ENCODE measurements at regions not wholly inside any gene's neighbourhood (a gene's known extent, or its start where the extent isn't known, plus 50 kb on each side); places are given as distances from the start of the nearest gene placed in this dataset.

DNA sequence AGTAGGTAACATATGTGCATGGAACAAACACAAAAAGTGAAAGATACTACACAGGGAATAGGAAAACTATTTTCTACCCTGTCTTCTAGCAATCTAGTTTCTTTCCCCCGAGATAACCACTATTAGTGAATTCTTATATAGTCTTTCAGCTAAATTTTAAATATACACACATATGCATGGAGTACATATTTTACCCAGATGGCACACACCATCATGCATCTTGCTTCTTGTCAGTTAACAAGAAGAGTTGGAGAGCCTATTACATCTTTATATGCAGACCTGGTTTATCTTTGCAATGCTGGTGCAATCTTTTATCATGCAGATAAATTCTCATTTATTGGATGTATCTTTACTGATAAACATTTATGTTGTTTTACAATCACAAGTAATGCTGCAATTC lies 100.4 kb downstream of the OTOR start:
- no peak overlapping the region for H3K4me3 ChIP-seq
- H3K36me3 ChIP-seq: no peaks in the 10 kb centered on the region
- H3K9me3 ChIP-seq: no peaks in the 10 kb centered on the region
- intact Hi-C loops (cut with DNase I; ENCODE audit: low total_unique reads): no loop called here
- H3K27me3 ChIP-seq: no peaks in the 10 kb centered on the region
- DNase-seq: no peak
- no peaks in the 10 kb centered on the region for H3K4me1 ChIP-seq
- no peak overlapping the region for H3K27ac ChIP-seq
- TF ChIP-seq, protein P1, sequence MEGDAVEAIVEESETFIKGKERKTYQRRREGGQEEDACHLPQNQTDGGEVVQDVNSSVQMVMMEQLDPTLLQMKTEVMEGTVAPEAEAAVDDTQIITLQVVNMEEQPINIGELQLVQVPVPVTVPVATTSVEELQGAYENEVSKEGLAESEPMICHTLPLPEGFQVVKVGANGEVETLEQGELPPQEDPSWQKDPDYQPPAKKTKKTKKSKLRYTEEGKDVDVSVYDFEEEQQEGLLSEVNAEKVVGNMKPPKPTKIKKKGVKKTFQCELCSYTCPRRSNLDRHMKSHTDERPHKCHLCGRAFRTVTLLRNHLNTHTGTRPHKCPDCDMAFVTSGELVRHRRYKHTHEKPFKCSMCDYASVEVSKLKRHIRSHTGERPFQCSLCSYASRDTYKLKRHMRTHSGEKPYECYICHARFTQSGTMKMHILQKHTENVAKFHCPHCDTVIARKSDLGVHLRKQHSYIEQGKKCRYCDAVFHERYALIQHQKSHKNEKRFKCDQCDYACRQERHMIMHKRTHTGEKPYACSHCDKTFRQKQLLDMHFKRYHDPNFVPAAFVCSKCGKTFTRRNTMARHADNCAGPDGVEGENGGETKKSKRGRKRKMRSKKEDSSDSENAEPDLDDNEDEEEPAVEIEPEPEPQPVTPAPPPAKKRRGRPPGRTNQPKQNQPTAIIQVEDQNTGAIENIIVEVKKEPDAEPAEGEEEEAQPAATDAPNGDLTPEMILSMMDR (IDR thresholded peaks at IDR 0.05): no peak
- 58 to 72% (median 63%) methylated on average over 1 of the region's 1 CpG for WGBS, 5 donors

DNA sequence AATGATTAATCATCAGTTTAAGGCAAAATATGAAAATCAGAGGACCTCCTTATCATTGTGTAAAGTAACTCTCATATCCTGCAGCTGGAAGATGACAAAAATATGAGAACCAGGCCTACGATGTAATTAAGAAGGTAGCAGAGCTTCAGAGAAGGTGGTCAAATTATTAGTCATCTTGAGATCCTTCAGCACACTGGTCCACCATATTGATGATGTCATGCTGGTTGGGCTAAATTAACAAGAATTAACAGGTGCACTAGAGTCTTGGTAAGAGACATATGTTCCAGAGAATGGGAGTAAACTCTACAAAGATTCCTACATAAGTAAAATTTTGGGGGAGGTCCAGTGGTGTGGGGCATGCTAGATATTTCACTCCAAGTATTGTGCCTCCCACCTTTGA lies 112.8 kb downstream of the OTOR start:
- H3K36me3 ChIP-seq: no peaks in the 10 kb centered on the region
- intact Hi-C loops (cut with DNase I; ENCODE audit: low total_unique reads): no loop called here
- H3K27me3 ChIP-seq: no peaks in the 10 kb centered on the region
- H3K27ac ChIP-seq: no peak overlapping the region
- H3K4me3 ChIP-seq: no peak overlapping the region
- H3K9me3 ChIP-seq: no peaks in the 10 kb centered on the region
- 73 to 93% (median 88%) methylated on average over 1 of the region's 1 CpG for WGBS, 5 donors
- DNase-seq: no peak
- TF ChIP-seq POLR2A (IDR thresholded peaks at IDR 0.05) (no peak), EP300 (IDR thresholded peaks at IDR 0.05) (no peak), POLR2AphosphoS5 (IDR thresholded peaks at IDR 0.05) (no peak)
- TF ChIP-seq, protein P1 (IDR thresholded peaks at IDR 0.05): no peak
- H3K4me1 ChIP-seq: no peaks in the 10 kb centered on the region

DNA sequence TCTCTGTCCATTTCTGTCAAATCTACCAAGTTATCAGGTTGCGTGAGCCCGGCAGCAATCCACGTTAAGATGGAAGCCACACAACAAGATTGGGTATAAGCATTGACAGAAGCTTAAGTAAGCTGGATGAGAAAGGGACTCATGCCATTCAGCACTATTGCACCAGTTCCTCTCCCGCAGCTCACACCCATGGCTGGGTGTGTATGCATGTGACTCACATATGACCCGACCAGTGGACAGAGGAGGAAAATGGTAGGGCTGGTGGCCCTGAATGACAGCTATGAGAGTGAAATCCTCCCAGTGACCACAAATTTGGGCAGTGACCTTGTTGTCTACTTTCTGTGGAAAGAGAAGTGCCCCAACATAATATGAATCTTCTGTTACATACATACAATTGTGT lies 113.5 kb downstream of the OTOR start:
- Histone ChIP-seq H3K27ac (no peak overlapping the region), H3K4me1 (no peaks in the 10 kb centered on the region), H3K9me3 (no peaks in the 10 kb centered on the region), H3K36me3 (no peaks in the 10 kb centered on the region), H3K27me3 (no peaks in the 10 kb centered on the region), H3K4me3 (no peak overlapping the region)
- TF ChIP-seq EP300 (IDR thresholded peaks at IDR 0.05) (no peak), POLR2A (IDR thresholded peaks at IDR 0.05) (no peak), POLR2AphosphoS5 (IDR thresholded peaks at IDR 0.05) (no peak)
- TF ChIP-seq, protein P1 (IDR thresholded peaks at IDR 0.05): no peak
- WGBS, 5 donors: 86 to 92% (median 91%) methylated on average over 5 of the region's 5 CpGs
- DNase-seq: no peak
- intact Hi-C loops (cut with DNase I; ENCODE audit: low total_unique reads): no loop called here

DNA sequence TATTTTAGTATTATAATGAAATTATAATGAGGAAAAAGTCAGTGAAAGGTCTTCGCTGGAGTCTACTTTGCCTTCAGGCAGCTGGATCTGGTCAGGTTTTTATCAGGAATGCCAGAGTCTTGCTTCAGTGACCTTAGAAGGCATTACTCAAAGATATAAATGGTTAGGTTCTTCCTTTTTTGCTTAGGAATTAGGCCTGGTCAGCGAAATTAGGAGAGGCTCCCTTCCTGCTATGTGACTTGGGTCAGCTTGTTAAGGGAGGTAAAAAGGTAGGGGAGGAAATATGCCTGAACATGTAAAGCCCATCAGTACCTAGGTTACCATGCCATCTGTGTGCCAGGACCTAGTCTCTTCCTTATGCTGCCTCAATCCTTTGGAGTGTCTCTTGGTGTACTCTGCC lies 115.1 kb downstream of the OTOR start:
- 49 to 81% (median 74%) methylated on average over 2 of the region's 2 CpGs for WGBS, 5 donors
- Histone ChIP-seq H3K27me3 (no peaks in the 10 kb centered on the region), H3K9me3 (no peaks in the 10 kb centered on the region), H3K4me1 (no peaks in the 10 kb centered on the region), H3K36me3 (no peaks in the 10 kb centered on the region), H3K27ac (no peak overlapping the region), H3K4me3 (no peak overlapping the region)
- intact Hi-C loops (cut with DNase I; ENCODE audit: low total_unique reads): no loop called here
- no peak for DNase-seq
- TF ChIP-seq EP300 (IDR thresholded peaks at IDR 0.05): no peak
- TF ChIP-seq POLR2A (IDR thresholded peaks at IDR 0.05): no peak
- TF ChIP-seq, protein P1 (IDR thresholded peaks at IDR 0.05): no peak
- TF ChIP-seq POLR2AphosphoS5 (IDR thresholded peaks at IDR 0.05): no peak

DNA sequence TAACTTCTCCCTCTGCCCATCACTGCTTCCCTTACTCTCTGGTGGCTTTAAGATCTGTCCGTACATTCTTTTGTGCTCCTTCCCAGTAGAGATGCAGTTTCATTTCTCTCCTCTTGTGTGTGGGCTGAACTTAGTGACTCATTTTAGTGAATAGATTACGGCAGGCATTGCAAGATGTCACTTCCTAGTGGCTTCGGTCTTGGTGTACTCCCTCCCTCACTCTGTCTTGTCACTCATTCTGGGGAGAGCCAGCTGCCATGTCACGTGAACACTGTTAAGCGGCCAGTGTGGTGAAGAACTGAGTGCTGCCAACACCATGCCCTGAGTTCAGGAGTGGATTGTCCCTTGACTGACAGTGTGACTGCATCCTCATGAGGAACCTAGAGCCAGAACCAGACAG lies 115.9 kb downstream of the OTOR start:
- no peaks in the 10 kb centered on the region for H3K36me3 ChIP-seq
- intact Hi-C loops (cut with DNase I; ENCODE audit: low total_unique reads): no loop called here
- WGBS, 5 donors: 67 to 87% (median 83%) methylated on average over 5 of the region's 5 CpGs

More for the DNA sequence above, 115.9 kb downstream of the OTOR start:
- TF ChIP-seq POLR2AphosphoS5 (IDR thresholded peaks at IDR 0.05) (no peak), EP300 (IDR thresholded peaks at IDR 0.05) (no peak), POLR2A (IDR thresholded peaks at IDR 0.05) (no peak)
- Histone ChIP-seq H3K27ac (no peak overlapping the region), H3K27me3 (no peaks in the 10 kb centered on the region), H3K4me3 (no peak overlapping the region), H3K9me3 (no peaks in the 10 kb centered on the region), H3K4me1 (no peaks in the 10 kb centered on the region)
- DNase-seq: no peak

Measured in stomach (tissue), 8 donors.